HepG2 (cell line): ENCODE measurements at regions not wholly inside any gene's neighbourhood (a gene's known extent, or its start where the extent isn't known, plus 50 kb on each side); places are given as distances from the start of the nearest gene placed in this dataset.

Experiments
- FOXM1 ChIP-seq: sonication (generic); formaldehyde crosslinking; IDR thresholded peaks from 2 replicates; pipeline ENCODE4 v1.5.0; 2020; ENCODE audit warnings: missing genetic modification reagents
- ZSCAN29 ChIP-seq: sonication (generic); formaldehyde crosslinking; conservative IDR thresholded peaks from 2 replicates; pipeline ENCODE4 v1.4.0; 2020; ENCODE audit warnings: mild to moderate bottlenecking, missing genetic modification reagents
- TF ChIP-seq, protein P1 (sequence below): sonication (generic); formaldehyde crosslinking; IDR thresholded peaks from 2 replicates; pipeline ENCODE4 v1.5.0; 2020; ENCODE audit warnings: mild to moderate bottlenecking, missing genetic modification reagents, moderate library complexity

DNA sequence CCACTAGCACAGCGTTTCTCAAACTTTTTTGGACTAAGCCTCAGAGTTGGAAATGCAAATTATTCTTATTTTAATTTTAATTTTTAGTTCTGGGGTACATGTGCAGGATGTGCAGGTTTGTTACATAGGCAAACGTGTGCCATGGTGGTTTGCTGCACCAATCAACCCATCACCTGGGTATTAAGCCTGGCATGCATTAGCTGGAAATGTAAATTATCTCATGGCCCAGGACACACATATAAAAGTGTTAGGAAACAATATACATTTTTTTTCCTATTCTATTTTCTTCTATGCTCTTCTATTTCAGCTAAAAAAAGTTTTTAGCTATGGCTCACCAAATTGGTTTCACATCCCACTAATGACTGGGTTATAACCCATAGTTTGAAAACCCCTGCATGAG, 73.3 kb upstream of the LRIG1 start:
- TF ChIP-seq FOXM1 (CRISPR knock-in tag) (no peak), ZSCAN29 (CRISPR knock-in tag) (no peak)
- TF ChIP-seq, protein P1, sequence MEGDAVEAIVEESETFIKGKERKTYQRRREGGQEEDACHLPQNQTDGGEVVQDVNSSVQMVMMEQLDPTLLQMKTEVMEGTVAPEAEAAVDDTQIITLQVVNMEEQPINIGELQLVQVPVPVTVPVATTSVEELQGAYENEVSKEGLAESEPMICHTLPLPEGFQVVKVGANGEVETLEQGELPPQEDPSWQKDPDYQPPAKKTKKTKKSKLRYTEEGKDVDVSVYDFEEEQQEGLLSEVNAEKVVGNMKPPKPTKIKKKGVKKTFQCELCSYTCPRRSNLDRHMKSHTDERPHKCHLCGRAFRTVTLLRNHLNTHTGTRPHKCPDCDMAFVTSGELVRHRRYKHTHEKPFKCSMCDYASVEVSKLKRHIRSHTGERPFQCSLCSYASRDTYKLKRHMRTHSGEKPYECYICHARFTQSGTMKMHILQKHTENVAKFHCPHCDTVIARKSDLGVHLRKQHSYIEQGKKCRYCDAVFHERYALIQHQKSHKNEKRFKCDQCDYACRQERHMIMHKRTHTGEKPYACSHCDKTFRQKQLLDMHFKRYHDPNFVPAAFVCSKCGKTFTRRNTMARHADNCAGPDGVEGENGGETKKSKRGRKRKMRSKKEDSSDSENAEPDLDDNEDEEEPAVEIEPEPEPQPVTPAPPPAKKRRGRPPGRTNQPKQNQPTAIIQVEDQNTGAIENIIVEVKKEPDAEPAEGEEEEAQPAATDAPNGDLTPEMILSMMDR (CRISPR knock-in tag) = no peak
